RWPE2 (cell line): ENCODE measurements at regions not wholly inside any gene's neighbourhood (a gene's known extent, or its start where the extent isn't known, plus 50 kb on each side); places are given as distances from the start of the nearest gene placed in this dataset.
"Not testable (repeated sequence)": the region's sequence is repeated elsewhere in the genome, so short reads cannot be mapped to it uniquely, and the experiment has no call there.

Source experiments
- ATAC-seq: fragments of 200-7000 bp; cut with Tn5 transposase; 3 replicates; pipeline ENCODE4 v1.9.1; 2021; ENCODE audit warnings: low read depth
- DNase-seq: peaks from one replicate; pipeline ENCODE4 v3.0.0-alpha.2; 2020; ENCODE audit warnings: low spot score
- H3K27ac ChIP-seq: fragments of 450-650 bp; 2 replicates; pipeline ENCODE4 v1.5.1; 2017; ENCODE audit warnings: mild to moderate bottlenecking; ENCODE audit not compliant: poor library complexity, severe bottlenecking
- H3K27me3 ChIP-seq: fragments of 250-450 bp; sonication (Bioruptor Pico); 2 replicates; pipeline ENCODE4 v1.5.1; 2021; ENCODE audit warnings: mild to moderate bottlenecking, moderate library complexity; ENCODE audit not compliant: insufficient read depth, poor library complexity, severe bottlenecking
- H3K36me3 ChIP-seq: fragments of 250-450 bp; sonication (Bioruptor Pico); 2 replicates; pipeline ENCODE4 v1.5.1; 2020; ENCODE audit warnings: low read depth, mild to moderate bottlenecking, moderate library complexity
- H3K4me1 ChIP-seq: fragments of 250-450 bp; sonication (Bioruptor Pico); 2 replicates; pipeline ENCODE4 v1.5.1; 2021; ENCODE audit warnings: mild to moderate bottlenecking, moderate library complexity; ENCODE audit not compliant: insufficient read depth, poor library complexity, severe bottlenecking
- H3K4me3 ChIP-seq: fragments of 250-450 bp; sonication (Bioruptor Pico); 2 replicates; pipeline ENCODE4 v1.5.1; 2021; ENCODE audit warnings: mild to moderate bottlenecking, moderate library complexity; ENCODE audit not compliant: severe bottlenecking
- H3K9me3 ChIP-seq: fragments of 250-450 bp; sonication (Bioruptor Pico); 2 replicates; pipeline ENCODE4 v1.5.1; 2021; ENCODE audit warnings: mild to moderate bottlenecking, moderate library complexity; ENCODE audit not compliant: severe bottlenecking
- TF ChIP-seq, protein P1 (sequence below): fragments of 450-650 bp; IDR thresholded peaks from one replicate; pipeline ENCODE4 v1.5.1; 2017; ENCODE audit warnings: mild to moderate bottlenecking, moderate library complexity; ENCODE audit not compliant: poor library complexity, severe bottlenecking

- ATAC-seq = peak; percentile 78
- Histone ChIP-seq H3K27me3 (no peaks in the 10 kb centered on the region), H3K9me3 (no peaks in the 10 kb centered on the region), H3K27ac (no peak overlapping the region), H3K4me3 (no peak overlapping the region), H3K36me3 (no peaks in the 10 kb centered on the region), H3K4me1 (no peaks in the 10 kb centered on the region)
- DNase-seq = no peak
- TF ChIP-seq, protein P1, sequence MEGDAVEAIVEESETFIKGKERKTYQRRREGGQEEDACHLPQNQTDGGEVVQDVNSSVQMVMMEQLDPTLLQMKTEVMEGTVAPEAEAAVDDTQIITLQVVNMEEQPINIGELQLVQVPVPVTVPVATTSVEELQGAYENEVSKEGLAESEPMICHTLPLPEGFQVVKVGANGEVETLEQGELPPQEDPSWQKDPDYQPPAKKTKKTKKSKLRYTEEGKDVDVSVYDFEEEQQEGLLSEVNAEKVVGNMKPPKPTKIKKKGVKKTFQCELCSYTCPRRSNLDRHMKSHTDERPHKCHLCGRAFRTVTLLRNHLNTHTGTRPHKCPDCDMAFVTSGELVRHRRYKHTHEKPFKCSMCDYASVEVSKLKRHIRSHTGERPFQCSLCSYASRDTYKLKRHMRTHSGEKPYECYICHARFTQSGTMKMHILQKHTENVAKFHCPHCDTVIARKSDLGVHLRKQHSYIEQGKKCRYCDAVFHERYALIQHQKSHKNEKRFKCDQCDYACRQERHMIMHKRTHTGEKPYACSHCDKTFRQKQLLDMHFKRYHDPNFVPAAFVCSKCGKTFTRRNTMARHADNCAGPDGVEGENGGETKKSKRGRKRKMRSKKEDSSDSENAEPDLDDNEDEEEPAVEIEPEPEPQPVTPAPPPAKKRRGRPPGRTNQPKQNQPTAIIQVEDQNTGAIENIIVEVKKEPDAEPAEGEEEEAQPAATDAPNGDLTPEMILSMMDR = no peak
Measured at GRCh38 chrY:12359867-12360266, 341.2 kb upstream of the USP9Y start.

DNA sequence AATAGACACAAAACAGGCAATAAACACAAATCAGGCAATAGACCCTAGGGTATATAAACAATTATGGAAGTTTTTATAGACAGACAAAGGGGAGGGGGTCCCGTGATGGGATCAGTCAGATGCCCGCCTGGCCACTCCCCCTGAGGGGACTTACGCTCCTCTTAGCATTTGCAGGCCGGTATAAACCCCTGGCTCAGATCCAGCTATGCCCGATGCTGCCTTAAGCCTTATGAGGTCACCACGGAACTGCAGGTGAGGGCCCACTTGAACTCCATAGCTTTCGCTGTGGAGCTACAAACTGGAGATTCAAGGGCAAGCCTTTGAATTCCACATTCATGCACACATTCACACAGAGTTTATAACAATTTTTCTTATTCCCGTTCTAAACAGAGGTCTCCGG lies 340.5 kb upstream of the USP9Y start:
- ATAC-seq = no peak
- TF ChIP-seq, protein P1 = no peak

DNA sequence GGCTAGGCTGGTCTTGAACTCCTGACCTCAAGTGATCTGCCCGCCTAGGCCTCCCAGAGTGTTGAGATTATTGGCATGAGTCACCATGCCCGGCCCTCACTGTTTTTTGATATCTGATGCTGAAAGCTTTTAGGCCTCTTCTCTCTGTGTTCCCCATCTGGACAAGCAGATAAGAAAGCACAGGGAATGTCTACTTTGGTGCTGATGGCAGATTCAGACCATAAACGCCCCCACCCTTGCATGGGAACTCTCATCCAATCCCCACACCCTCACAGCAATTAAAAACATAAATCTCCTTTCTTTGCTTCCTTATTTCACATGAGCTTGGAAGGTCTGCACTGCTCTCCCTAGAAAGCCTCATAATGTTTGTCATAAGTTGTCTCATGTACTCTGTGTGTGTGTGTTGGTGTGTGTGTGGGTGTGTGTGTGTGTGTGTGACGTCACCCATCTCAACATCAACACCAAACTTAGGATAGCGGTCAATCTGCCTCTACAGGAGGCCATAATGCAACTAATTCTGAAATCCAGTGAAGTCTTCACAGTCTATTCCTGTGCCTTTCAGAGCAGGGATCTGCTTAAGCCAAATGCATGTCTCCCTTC lies 335.6 kb upstream of the USP9Y start:
- no peak for ATAC-seq
- H3K9me3 ChIP-seq = no peaks in the 10 kb centered on the region
- H3K4me3 ChIP-seq = no peak overlapping the region
- TF ChIP-seq, protein P1 = no peak
- H3K36me3 ChIP-seq = no peaks in the 10 kb centered on the region
- no peaks in the 10 kb centered on the region for H3K4me1 ChIP-seq
- no peak overlapping the region for H3K27ac ChIP-seq
- no peaks in the 10 kb centered on the region for H3K27me3 ChIP-seq
- DNase-seq = no peak

More for the DNA sequence above, 340.5 kb upstream of the USP9Y start:
- Histone ChIP-seq H3K36me3 (no peaks in the 10 kb centered on the region), H3K4me3 (no peak overlapping the region), H3K27ac (no peak overlapping the region), H3K4me1 (no peaks in the 10 kb centered on the region), H3K9me3 (no peaks in the 10 kb centered on the region), H3K27me3 (no peaks in the 10 kb centered on the region)
- no peak for DNase-seq

DNA sequence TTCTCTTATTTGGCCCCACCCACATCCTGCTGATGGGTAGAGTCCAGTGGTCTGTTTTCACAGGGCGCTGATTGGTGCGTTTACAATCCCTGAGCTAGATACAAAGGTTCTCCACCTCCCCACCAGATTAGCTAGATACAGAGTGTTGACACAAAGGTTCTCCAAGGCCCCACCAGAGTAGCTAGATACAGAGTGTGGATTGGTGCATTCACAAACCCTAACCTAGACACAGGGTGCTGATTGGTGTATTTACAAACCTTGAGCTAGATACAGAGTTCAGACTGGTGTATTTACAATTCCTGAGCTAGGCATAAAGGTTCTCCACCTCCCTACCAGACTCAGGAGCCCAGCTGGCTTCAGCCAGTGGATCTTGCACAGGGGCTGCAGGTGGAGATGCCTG lies 326.4 kb upstream of the USP9Y start:
- H3K27me3 ChIP-seq, ATAC-seq, H3K27ac ChIP-seq, H3K4me1 ChIP-seq, H3K36me3 ChIP-seq, H3K9me3 ChIP-seq, H3K4me3 ChIP-seq, DNase-seq: not testable (repeated sequence)

- not testable (repeated sequence) for H3K36me3 ChIP-seq, H3K27me3 ChIP-seq, H3K4me3 ChIP-seq, H3K27ac ChIP-seq, H3K4me1 ChIP-seq, H3K9me3 ChIP-seq
- ATAC-seq = peak; percentile 31; the same call in 1 of the 3 replicates
- DNase-seq = peak; percentile 23
Measured at GRCh38 chrY:12391655-12392559, 309.1 kb upstream of the USP9Y start.

- ATAC-seq = no peak
Measured at GRCh38 chrY:12393190-12393589, 307.8 kb upstream of the USP9Y start.

More at GRCh38 chrY:12393190-12393589, 307.8 kb upstream of the USP9Y start:
- Histone ChIP-seq H3K4me3 (no peak overlapping the region), H3K27ac (no peak overlapping the region), H3K9me3 (no peaks in the 10 kb centered on the region), H3K27me3 (no peaks in the 10 kb centered on the region), H3K36me3 (peaks cover 7% of the 10 kb centered on the region), H3K4me1 (no peaks in the 10 kb centered on the region)
- peak; percentile 7 for DNase-seq
- TF ChIP-seq, protein P1 = no peak
